ENCODE measurements at regions not wholly inside any gene's neighbourhood (a gene's known extent, or its start where the extent isn't known, plus 50 kb on each side); places are given as distances from the start of the nearest gene placed in this dataset.
A peak's percentile ranks its signal among the peaks of the same experiment; 100 is the strongest.

GRCh38 chr5:159525117-159525516 is 194.8 kb upstream of the IL12B start:
- peak; percentile 12 for ATAC-seq
- DNase-seq (ENCODE audit: low spot score) = no peak

GRCh38 chr5:159527546-159528254 is 197.4 kb upstream of the IL12B start:
- DNase-seq (ENCODE audit: low spot score) (no peak), ATAC-seq (no peak)

- ATAC-seq (no peak), DNase-seq (ENCODE audit: low spot score) (no peak)
These were observed 201.3 kb upstream of the IL12B start for GRCh38 chr5:159531554-159532105.

- DNase-seq (ENCODE audit: low spot score) = no peak
- no peak for ATAC-seq
These were observed 202.9 kb upstream of the IL12B start for GRCh38 chr5:159533197-159533596.

GRCh38 chr5:159536166-159536565 is 205.9 kb upstream of the IL12B start:
- no peak for ATAC-seq
- no peak for DNase-seq (ENCODE audit: low spot score)

- no peak for DNase-seq (ENCODE audit: low spot score)
- ATAC-seq = no peak
These were observed 206.4 kb upstream of the IL12B start for GRCh38 chr5:159536646-159537045.

- DNase-seq (ENCODE audit: low spot score) = no peak
- no peak for ATAC-seq
These were observed 209.4 kb upstream of the IL12B start for GRCh38 chr5:159539678-159540077.

- no peak for ATAC-seq
- no peak for DNase-seq (ENCODE audit: low spot score)
These were observed 213.0 kb upstream of the IL12B start for GRCh38 chr5:159543326-159543725.

GRCh38 chr5:159545156-159545555 is 214.9 kb upstream of the IL12B start:
- DNase-seq (ENCODE audit: low spot score) (no peak), ATAC-seq (no peak)

GRCh38 chr5:159547466-159548195 is 217.3 kb upstream of the IL12B start:
- DNase-seq (ENCODE audit: low spot score) (no peak), ATAC-seq (no peak)

- no peak for ATAC-seq
- DNase-seq (ENCODE audit: low spot score) = no peak
These were observed 218.2 kb upstream of the IL12B start for GRCh38 chr5:159548517-159548916.

GRCh38 chr5:159549046-159549445 is 218.8 kb upstream of the IL12B start:
- DNase-seq (ENCODE audit: low spot score) (no peak), ATAC-seq (no peak)

GRCh38 chr5:159550951-159551350 is 220.7 kb upstream of the IL12B start:
- ATAC-seq = no peak
- no peak for DNase-seq (ENCODE audit: low spot score)

GRCh38 chr5:159552751-159553150 is 222.5 kb upstream of the IL12B start:
- ATAC-seq = no peak
- no peak for DNase-seq (ENCODE audit: low spot score)

- DNase-seq (ENCODE audit: low spot score) (no peak), ATAC-seq (no peak)
These were observed 223.5 kb upstream of the IL12B start for GRCh38 chr5:159553792-159554191.

- ATAC-seq = no peak
- no peak for DNase-seq (ENCODE audit: low spot score)
These were observed 224.8 kb upstream of the IL12B start for GRCh38 chr5:159555084-159555483.

- DNase-seq (ENCODE audit: low spot score) = no peak
- no peak for ATAC-seq
These were observed 229.1 kb upstream of the IL12B start for GRCh38 chr5:159559337-159559736.

- DNase-seq (ENCODE audit: low spot score) (no peak), ATAC-seq (no peak)
These were observed 229.8 kb upstream of the IL12B start for GRCh38 chr5:159560088-159560487.

- ATAC-seq = no peak
- no peak for DNase-seq (ENCODE audit: low spot score)
These were observed 233.7 kb upstream of the IL12B start for GRCh38 chr5:159564031-159564430.

- ATAC-seq = no peak
- no peak for DNase-seq (ENCODE audit: low spot score)
These were observed 236.5 kb upstream of the IL12B start for GRCh38 chr5:159566832-159567231.

GRCh38 chr5:159567461-159567860 is 237.2 kb upstream of the IL12B start:
- ATAC-seq (no peak), DNase-seq (ENCODE audit: low spot score) (no peak)

GRCh38 chr5:159571501-159572244 is 241.4 kb upstream of the IL12B start:
- DNase-seq (ENCODE audit: low spot score) = no peak
- no peak for ATAC-seq
